NT2/D1 (cell line): ENCODE measurements at regions not wholly inside any gene's neighbourhood (a gene's known extent, or its start where the extent isn't known, plus 50 kb on each side); places are given as distances from the start of the nearest gene placed in this dataset.
"Not testable (repeated sequence)": the region's sequence is repeated elsewhere in the genome, so short reads cannot be mapped to it uniquely, and the experiment has no call there.

Experiments used
- DNase-seq: peaks from one replicate; pipeline ENCODE4 v3.0.0-alpha.2; 2011; ENCODE audit warnings: low read depth, low spot score
- H3K27me3 ChIP-seq: 2 replicates; pipeline ENCODE4 v1.6.0; 2011; ENCODE audit warnings: mild to moderate bottlenecking; ENCODE audit not compliant: insufficient read length, insufficient read depth
- H3K36me3 ChIP-seq: 2 replicates; pipeline ENCODE4 v1.6.1; 2011; ENCODE audit warnings: mild to moderate bottlenecking, low read length, mixed read lengths; ENCODE audit not compliant: insufficient read depth, insufficient read length
- H3K4me1 ChIP-seq: 2 replicates; pipeline ENCODE4 v1.5.1; 2011; ENCODE audit not compliant: insufficient read depth, insufficient read length
- H3K4me3 ChIP-seq: 2 replicates; pipeline ENCODE4 v1.5.1; 2011; ENCODE audit warnings: low read depth; ENCODE audit not compliant: insufficient read length
- H3K9ac ChIP-seq: 2 replicates; pipeline ENCODE4 v1.6.0; 2011; ENCODE audit warnings: low read depth; ENCODE audit not compliant: insufficient read length
- H3K9me3 ChIP-seq: 2 replicates; pipeline ENCODE4 v1.5.1; 2011; ENCODE audit warnings: mild to moderate bottlenecking, low read length; ENCODE audit not compliant: insufficient read depth
- SUZ12 ChIP-seq: IDR thresholded peaks from 2 replicates; pipeline ENCODE4 v1.6.1; 2011; ENCODE audit not compliant: insufficient read length, insufficient read depth; ENCODE audit errors: extremely low read depth
- YY1 ChIP-seq: IDR thresholded peaks from 2 replicates; pipeline ENCODE4 v1.6.1; 2011; ENCODE audit not compliant: insufficient read length, insufficient read depth
- ZNF274 ChIP-seq: IDR thresholded peaks from 2 replicates; pipeline ENCODE4 v1.6.1; 2011; ENCODE audit warnings: mild to moderate bottlenecking, low read depth, low read length

DNA sequence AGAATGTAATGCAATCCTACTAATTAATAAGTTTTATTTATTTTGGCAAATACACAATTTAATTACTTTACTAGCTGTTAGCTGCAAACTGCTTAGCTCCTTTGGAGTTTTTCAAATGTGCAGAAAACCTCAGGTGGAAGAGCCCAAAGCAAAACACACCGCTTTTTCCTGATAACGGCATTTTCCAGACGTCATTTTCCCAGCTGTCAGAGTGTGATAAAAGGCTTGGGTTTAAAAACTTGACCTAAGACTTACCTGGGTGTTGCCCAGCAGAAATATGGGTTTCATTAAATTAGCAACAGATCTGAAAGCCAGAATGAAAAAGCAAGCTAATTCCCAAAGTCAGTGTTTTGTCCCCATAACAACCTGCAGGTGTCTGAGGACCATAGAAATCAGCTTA is 204.0 kb upstream of the HMCN1 start:
- no peaks in the 10 kb centered on the region for H3K4me1 ChIP-seq
- H3K36me3 ChIP-seq: no peaks in the 10 kb centered on the region

GRCh38 chr1:185529673-185530072 is 204.5 kb upstream of the HMCN1 start:
- Histone ChIP-seq H3K9ac (no peak overlapping the region), H3K36me3 (no peaks in the 10 kb centered on the region), H3K4me1 (no peaks in the 10 kb centered on the region), H3K4me3 (no peak overlapping the region), H3K27me3 (no peaks in the 10 kb centered on the region), H3K9me3 (peaks cover 8% of the 10 kb centered on the region; the same call in 1 of the 2 replicates)
- DNase-seq: no peak
- TF ChIP-seq YY1 (no peak), ZNF274 (no peak), SUZ12 (no peak)

More for the DNA sequence above, 204.0 kb upstream of the HMCN1 start:
- Histone ChIP-seq H3K27me3 (no peaks in the 10 kb centered on the region), H3K9me3 (0 out of 2 replicates have a peak, but pooled peaks cover 3% of the 10 kb centered on the region), H3K9ac (no peak overlapping the region), H3K4me3 (no peak overlapping the region)
- DNase-seq: no peak
- TF ChIP-seq YY1 (no peak), ZNF274 (no peak), SUZ12 (no peak)

DNA sequence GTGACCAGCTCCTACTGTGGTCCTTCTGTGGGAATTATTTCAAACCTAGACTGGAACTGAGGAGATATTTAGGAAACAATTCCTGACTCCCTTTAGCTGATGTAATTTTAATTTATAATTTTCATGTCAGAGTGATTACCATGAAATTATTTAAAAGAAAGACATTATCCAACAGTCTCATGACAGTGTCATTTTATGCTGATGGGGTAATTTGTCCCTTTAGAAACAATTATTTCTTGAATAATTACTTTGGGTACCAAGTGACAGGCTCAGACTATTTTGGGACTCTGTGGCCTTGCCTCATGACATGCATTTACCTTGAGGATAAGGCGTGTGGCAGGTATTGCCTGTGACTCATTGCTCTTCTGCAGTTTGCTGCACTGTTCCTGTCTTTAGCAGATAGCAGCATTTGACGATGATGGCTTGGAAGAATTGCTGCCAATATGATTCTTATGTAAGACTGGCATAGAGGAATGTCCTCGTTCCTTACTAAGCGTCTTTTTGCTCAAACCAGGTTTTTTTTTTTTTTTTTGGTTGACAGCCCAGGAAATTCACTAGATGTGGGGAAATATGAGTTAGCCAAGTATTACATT is 206.0 kb upstream of the HMCN1 start:
- no peaks in the 10 kb centered on the region for H3K27me3 ChIP-seq
- DNase-seq: no peak
- no peaks in the 10 kb centered on the region for H3K36me3 ChIP-seq
- peaks cover 23% of the 10 kb centered on the region; the same call in 1 of the 2 replicates for H3K9me3 ChIP-seq
- H3K4me1 ChIP-seq: no peaks in the 10 kb centered on the region
- no peak overlapping the region for H3K4me3 ChIP-seq
- TF ChIP-seq SUZ12 (no peak), ZNF274 (no peak), YY1 (no peak)
- no peak overlapping the region for H3K9ac ChIP-seq

DNA sequence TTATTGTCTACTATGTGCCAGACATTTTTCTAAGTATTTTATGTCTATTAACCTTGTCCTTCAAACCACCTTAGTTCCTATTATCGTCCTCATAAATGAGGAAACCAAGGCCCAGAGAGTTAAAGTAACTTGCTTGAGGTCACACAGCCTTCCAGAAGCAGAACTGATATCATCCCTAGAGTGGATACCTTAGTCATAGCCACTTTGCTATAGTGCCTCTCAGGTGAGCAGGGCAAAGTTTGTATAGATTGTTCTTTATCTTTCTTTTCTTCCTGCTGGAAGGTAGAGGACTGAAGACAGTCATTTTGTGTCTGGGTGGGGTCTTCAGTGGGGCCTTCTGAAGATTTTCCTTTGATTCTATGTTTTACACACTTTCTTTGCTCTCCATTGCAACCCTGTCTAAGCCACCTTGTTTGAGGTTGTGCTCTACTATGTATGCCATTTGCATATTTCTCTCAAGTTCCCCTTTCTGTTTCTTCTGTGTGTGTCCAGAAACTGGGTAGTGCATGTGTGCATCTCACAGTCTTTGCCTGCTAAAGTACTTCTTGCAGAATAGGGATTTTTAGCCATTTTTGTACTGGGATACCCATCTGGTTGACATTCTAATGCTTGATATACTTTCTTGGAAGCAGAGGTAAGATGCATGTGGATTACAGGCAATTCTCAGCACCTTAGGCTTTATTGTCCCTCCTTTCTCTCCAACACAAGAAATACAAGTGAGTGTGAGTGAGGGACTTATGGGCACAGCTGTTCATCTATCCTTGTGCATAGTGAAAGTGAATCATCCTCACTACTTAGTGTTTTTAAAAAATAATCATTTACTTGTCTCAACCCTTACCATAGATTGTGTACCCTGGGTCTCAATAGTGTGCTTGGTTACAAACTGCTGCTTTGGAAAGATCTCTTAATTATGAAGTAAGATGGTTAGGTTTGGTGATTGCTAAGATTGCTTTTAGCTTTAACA is 207.6 kb upstream of the HMCN1 start:
- no peak for DNase-seq
- no peak overlapping the region for H3K4me3 ChIP-seq
- no peak overlapping the region for H3K9ac ChIP-seq

DNA sequence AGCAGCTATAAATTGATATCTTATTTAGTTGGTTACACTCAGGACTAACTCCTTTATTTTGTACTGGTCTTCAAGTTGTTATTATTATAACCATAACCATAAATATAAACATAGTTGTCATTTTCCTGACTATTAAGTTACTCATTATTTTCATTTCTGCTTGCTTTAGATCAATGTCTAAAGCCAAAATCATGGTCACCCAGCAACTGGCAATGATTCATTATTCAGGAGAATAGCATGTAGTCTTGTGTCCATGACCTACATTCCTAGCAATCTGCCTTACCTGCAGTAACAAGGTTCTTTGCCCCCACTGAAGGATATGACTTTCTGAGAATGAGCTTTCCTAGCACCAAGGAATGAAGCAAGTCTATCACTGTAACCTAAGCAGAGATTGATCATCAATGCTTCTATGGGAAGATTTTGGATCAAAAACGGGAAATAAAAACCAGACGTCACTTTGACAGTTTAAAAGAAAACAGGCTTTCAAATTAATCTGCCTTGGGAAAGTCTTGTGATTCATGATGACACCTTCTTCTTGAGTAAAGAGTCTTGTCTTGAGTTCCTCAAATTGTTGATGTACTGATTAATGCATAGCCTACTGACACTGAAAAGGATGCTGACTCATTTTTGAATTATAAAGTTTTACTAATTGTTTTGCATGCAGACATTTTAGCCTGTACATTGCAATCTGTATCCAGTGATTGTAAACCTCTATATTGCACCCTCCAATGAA is 203.3 kb upstream of the IVNS1ABP start:
- no peak overlapping the region for H3K4me3 ChIP-seq
- H3K36me3 ChIP-seq: no peaks in the 10 kb centered on the region
- no peak for DNase-seq
- H3K4me1 ChIP-seq: no peaks in the 10 kb centered on the region
- H3K9me3 ChIP-seq: peaks cover 76% of the 10 kb centered on the region
- no peak overlapping the region for H3K9ac ChIP-seq
- no peak for TF ChIP-seq SUZ12
- TF ChIP-seq ZNF274: no peak
- TF ChIP-seq YY1: no peak
- no peaks in the 10 kb centered on the region for H3K27me3 ChIP-seq

More for the DNA sequence above, 207.6 kb upstream of the HMCN1 start:
- TF ChIP-seq SUZ12: no peak
- no peak for TF ChIP-seq ZNF274
- TF ChIP-seq YY1: no peak
- peaks cover 38% of the 10 kb centered on the region for H3K9me3 ChIP-seq
- no peaks in the 10 kb centered on the region for H3K27me3 ChIP-seq
- no peaks in the 10 kb centered on the region for H3K4me1 ChIP-seq
- H3K36me3 ChIP-seq: no peaks in the 10 kb centered on the region

GRCh38 chr1:185517808-185518419 is 200.9 kb upstream of the IVNS1ABP start:
- no peaks in the 10 kb centered on the region for H3K4me1 ChIP-seq
- H3K4me3 ChIP-seq: no peak overlapping the region
- no peaks in the 10 kb centered on the region for H3K27me3 ChIP-seq
- TF ChIP-seq ZNF274: no peak
- no peak for TF ChIP-seq SUZ12
- TF ChIP-seq YY1: no peak
- H3K9ac ChIP-seq: no peak overlapping the region
- DNase-seq: no peak
- H3K9me3 ChIP-seq: peaks cover 52% of the 10 kb centered on the region
- no peaks in the 10 kb centered on the region for H3K36me3 ChIP-seq

DNA sequence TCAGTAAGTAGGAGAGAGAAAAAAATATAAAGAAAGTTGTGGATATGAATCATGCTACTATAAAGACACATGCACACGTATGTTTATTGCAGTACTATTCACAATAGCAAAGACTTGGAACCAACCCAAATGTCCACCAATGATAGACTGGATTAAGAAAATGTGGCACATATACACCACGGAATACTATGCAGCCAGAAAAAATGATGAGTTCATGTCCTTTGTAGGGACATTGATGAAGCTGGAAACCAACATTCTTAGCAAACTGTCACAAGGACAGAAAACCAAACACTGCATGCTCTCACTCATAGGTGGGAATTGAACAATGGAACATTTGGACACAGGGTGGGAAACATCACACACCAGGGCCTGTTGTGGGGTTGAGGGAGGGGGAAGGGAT is 200.3 kb upstream of the IVNS1ABP start:
- not testable (repeated sequence) for H3K27me3 ChIP-seq, H3K4me1 ChIP-seq, DNase-seq, H3K36me3 ChIP-seq, H3K4me3 ChIP-seq, H3K9ac ChIP-seq
- H3K9me3 ChIP-seq: peaks cover 46% of the 10 kb centered on the region
